GM18526 (cell line): ENCODE measurements at regions not wholly inside any gene's neighbourhood (a gene's known extent, or its start where the extent isn't known, plus 50 kb on each side); places are given as distances from the start of the nearest gene placed in this dataset.

Experiments used
- POLR2A ChIP-seq: IDR thresholded peaks from 3 replicates; pipeline ENCODE4 v1.6.1; 2011; ENCODE audit not compliant: insufficient read length; ENCODE audit errors: extremely low read depth

DNA sequence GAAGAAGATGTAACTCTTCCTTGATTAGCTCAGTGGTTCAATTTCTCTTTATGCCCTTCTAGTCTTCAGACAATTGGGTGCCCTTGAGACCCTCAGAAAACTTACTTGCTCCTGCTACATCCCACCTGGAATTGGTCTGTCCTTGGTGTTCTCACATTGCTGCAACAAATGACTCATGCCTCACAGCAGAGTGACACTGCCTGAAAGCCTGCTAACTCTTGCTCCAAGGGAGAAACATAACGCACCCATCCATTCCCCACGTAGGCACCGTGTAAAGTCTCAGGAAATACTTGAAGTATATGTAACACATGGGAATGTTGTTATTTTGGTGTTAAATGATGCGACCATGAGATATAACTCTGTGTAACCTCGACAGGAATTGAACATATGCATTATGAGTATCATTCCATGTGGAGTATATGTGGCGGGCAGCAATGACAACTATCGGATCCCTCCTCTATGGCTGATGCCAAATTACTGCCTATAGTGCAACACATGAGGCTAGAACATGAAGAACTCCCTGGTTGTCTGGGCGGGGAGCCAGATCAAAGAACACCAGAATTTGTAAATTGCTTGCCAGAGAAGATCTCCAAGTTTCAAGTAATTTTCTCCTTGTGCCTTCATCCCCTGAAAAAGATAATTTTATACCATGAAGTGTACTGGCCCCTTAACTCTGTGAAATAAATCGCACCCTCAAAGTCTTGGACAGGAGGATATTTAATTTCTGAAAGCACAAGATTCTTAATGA lies 231.3 kb upstream of the STK26 start:
- TF ChIP-seq POLR2A = no peak

DNA sequence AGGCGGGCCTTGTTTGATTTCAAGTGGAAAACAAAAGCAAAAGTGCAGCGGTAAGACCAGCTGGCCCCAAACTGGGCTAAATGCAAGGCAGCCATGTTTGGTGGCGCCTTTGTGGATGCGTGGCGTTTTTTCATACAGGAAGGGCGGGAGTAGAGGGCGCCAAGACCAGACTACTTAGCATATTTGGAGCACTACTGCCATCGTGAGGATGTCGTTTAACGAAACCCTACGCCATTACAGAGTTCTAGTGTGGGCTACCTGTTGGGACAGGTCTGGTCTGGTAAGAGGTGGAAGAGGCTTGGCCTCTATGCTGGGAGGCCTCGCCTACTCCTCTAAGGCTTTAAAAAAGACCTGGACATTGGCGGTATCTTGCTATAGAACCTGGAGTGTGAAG lies 230.7 kb upstream of the STK26 start:
- no peak for TF ChIP-seq POLR2A

DNA sequence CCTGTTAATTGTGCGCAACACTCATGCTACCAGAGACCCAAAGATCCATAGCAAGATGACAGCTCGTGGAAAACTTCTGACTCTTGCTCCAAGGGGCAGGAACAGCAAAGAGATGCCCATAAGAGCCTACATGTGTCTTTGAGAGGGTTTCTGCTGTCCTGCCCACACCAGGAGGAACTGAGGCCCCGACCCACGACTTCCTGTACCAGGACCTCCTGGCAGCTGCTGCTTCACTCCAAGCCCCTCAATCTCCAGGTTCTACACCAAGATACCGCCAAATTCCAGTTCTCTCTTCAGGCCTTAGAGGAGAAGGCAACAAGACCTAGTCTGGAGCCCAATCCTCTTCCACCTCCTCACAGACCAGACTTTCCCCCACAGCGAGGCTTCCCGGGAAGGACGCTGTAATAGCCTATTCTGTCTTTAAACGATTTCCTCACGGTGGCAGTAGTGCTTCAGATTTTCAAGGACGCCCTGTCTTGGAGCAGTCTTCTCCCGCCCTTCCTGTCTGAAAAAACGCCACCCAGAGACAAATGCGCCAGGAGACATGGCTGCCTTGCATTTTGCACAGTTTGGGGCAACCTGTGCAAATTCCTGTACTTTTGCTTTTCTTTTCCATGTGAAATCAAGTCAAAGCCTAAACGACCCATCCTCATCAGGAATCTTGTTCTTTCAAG lies 230.2 kb upstream of the STK26 start:
- TF ChIP-seq POLR2A = no peak

DNA sequence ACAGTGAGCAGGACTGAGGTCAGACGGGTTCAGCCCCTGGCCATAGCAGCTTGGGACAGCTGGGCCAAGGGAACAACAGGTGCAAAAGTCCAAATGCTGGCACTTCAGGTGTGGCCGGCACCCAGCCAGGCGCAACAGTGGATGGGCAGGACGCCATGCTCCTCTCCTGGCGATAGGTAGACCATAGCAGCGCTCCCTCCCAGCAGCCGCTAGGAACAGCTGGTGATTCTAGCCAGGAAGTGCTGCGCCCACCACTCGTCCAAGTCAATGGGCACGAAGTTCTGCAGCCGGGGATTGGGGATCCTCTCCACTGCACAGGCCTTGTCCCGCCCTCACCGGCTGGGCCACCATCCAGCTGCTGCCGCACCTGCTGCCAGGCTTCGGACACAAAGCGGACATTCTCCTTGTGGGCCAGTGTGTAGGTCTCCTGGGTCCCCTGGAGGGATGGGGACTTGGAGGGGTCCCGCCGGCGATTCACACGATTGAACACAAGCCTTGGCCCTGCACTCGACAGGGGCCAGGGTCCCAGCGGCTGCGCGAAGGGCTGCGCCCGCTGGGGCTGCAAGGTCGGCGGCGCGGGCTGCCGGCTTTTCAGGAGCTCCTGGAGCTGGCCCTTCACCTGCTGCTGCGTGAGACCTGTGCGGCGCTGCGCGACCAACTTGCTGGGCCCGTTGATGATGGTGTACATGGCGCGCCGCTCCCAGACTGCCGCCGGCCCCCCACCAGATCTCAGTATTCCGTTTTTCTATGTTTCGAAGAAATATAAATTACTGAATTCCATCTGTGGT lies 227.5 kb upstream of the STK26 start:
- TF ChIP-seq POLR2A = no peak

DNA sequence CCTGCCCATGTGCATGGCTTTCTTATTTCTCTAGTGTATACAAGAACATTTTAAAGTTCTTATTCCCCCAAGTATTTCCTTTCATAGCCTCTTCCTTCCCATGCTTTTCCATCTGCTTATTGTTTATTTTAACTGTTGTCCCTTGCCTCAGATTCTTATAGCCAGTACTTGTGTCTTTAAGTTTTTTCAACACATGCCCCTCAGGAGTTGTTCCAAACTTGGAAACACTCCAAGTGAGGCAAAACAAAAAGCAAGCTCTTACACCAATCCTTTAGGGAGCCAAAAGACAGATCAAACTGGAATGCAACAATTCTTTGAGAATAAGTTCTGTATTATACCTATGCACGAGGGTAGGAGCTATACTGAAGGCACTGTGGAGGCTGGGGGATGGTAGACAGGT lies 222.0 kb upstream of the STK26 start:
- TF ChIP-seq POLR2A = no peak

GRCh38 chrX:131801911-131802310 lies 221.2 kb upstream of the STK26 start:
- TF ChIP-seq POLR2A = no peak

DNA sequence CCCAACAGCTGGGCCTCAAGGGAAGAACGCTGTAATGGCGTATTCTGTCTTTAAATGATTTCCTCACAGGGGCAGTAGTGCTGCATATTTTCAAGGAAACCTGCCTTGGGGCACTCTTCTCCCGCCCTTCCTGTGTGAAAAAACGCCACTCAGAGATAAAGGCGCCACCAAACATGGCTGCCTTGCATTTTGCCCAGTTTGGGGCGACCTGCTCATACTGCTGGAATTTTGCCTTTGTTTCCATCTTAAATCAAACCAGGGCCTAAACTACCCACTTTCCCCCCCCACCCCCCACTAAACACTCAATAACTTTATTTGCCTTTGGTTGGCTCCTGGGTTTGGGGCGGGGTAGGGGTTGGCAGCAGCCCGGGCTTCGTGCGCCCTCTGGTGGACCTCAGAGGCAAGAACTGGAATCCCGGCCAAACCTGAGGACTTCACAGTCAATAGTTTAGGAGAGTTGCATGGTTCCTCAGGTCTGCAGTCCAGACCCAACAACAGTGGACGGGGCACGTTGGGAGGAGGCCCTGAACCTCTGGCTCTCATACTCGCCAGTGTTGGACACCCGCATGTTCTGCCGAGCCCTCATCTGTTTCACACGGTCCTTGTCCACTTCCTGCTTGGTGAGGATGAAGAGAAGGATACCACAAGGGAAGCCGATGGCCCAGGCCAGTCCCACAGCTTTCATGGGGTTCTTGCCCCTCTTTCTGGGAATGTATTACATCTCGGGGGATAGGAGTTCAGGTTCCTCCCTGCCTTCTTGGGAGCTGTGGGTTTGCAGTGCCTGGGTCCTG lies 220.1 kb upstream of the STK26 start:
- TF ChIP-seq POLR2A = no peak

GRCh38 chrX:131812847-131813825 lies 210.0 kb upstream of the STK26 start:
- TF ChIP-seq POLR2A = no peak

GRCh38 chrX:131816551-131817136 lies 206.5 kb upstream of the STK26 start:
- no peak for TF ChIP-seq POLR2A

- TF ChIP-seq POLR2A = no peak
Observed at GRCh38 chrX:131818297-131818936, 204.7 kb upstream of the STK26 start.

- TF ChIP-seq POLR2A = no peak
Observed at GRCh38 chrX:131821945-131822622, 201.0 kb upstream of the STK26 start.

DNA sequence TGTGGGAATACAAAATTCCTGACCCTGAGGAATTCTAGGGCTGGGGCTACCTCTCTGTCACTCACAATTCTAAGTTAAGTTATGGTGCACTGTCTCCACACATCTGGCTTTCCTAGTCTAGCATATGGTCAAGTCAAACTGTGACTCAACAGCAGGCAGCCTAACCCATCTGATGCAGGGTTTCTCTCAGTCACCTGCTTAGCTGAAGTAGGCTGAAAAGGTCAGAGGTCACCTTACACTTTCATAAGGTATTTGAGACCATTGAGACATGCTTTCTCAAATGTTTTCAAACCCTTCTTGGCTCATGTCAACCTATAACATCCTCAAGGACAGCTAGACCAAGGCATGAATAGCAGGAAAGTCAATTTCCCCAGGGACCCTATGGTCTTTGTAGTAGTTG lies 196.5 kb upstream of the STK26 start:
- no peak for TF ChIP-seq POLR2A

DNA sequence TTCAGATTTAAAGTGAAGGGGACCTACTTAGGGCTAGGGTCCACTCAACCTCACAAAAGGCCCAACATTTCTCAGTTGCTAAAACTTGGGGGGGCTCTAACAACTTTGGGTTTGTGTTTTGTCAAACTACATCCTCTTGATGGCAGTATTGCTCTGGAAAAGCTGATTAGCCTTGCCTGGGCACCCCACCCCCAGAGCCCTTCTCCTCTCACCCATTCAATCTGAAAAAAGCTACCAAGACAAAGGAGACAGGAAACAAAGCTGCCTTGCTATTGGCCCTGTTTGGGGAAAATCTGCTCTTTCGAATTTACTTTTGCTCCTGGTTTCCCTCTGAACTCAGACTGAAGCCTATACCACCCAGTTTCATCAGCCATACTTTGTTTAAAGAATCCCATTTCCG lies 195.2 kb upstream of the STK26 start:
- TF ChIP-seq POLR2A = no peak
